H9 (cell line): ENCODE measurements at regions not wholly inside any gene's neighbourhood (a gene's known extent, or its start where the extent isn't known, plus 50 kb on each side); places are given as distances from the start of the nearest gene placed in this dataset.

Experiments
- DNase-seq: peaks from one replicate; pipeline ENCODE4 v3.0.0-alpha.2; 2017
- H2AFZ ChIP-seq: one replicate; pipeline ENCODE4 v1.6.1; 2013; ENCODE audit warnings: mild to moderate bottlenecking, low read length, control low read depth, moderate library complexity
- H2AK5ac ChIP-seq: 2 replicates; pipeline ENCODE4 v1.6.1; 2013; ENCODE audit warnings: low read length, control low read depth, mixed read lengths; ENCODE audit not compliant: insufficient read length
- H2BK120ac ChIP-seq: one replicate; pipeline ENCODE4 v1.6.1; 2013; ENCODE audit warnings: low read depth, mild to moderate bottlenecking, low read length, control low read depth, inconsistent platforms; ENCODE audit not compliant: poor library complexity, severe bottlenecking
- H2BK12ac ChIP-seq: 2 replicates; pipeline ENCODE4 v1.6.1; 2013; ENCODE audit warnings: low read length, control low read depth, mixed read lengths, low read depth; ENCODE audit not compliant: insufficient read length
- H2BK15ac ChIP-seq: 2 replicates; pipeline ENCODE4 v1.6.1; 2013; ENCODE audit warnings: low read depth, low read length, control low read depth
- H2BK20ac ChIP-seq: one replicate; pipeline ENCODE4 v1.6.1; 2013; ENCODE audit warnings: low read depth, mild to moderate bottlenecking, low read length, control low read depth, inconsistent platforms; ENCODE audit not compliant: poor library complexity, severe bottlenecking
- H2BK5ac ChIP-seq: 2 replicates; pipeline ENCODE4 v1.6.1; 2013; ENCODE audit warnings: low read length, control low read depth, mixed read lengths; ENCODE audit not compliant: insufficient read length
- H3K14ac ChIP-seq: 2 replicates; pipeline ENCODE4 v1.6.1; 2013; ENCODE audit warnings: low read length, control low read depth; ENCODE audit not compliant: insufficient read depth
- H3K18ac ChIP-seq: 2 replicates; pipeline ENCODE4 v1.6.1; 2013; ENCODE audit warnings: low read depth, mild to moderate bottlenecking, mixed read lengths, low read length, control low read depth; ENCODE audit not compliant: insufficient read length
- H3K23ac ChIP-seq: 2 replicates; pipeline ENCODE4 v1.6.1; 2013; ENCODE audit warnings: low read length, control low read depth, mixed read lengths, low read depth; ENCODE audit not compliant: insufficient read length
- H3K23me2 ChIP-seq: 2 replicates; pipeline ENCODE4 v1.6.1; 2013; ENCODE audit warnings: low read depth, mild to moderate bottlenecking, mixed read lengths, low read length, control low read depth; ENCODE audit not compliant: insufficient read length, poor library complexity, severe bottlenecking
- H3K27ac ChIP-seq: 2 replicates; pipeline ENCODE4 v1.5.1; 2013; ENCODE audit warnings: low read length, control low read depth, mixed read lengths, low read depth; ENCODE audit not compliant: insufficient read length
- H3K27me3 ChIP-seq: 2 replicates; pipeline ENCODE4 v1.6.1; 2013; ENCODE audit warnings: low read length, control low read depth, inconsistent platforms; ENCODE audit not compliant: insufficient read depth
- H3K4ac ChIP-seq: 2 replicates; pipeline ENCODE4 v1.6.1; 2013; ENCODE audit warnings: low read depth, mild to moderate bottlenecking, control low read depth, inconsistent platforms, low read length, moderate library complexity
- H3K4me1 ChIP-seq: 2 replicates; pipeline ENCODE4 v1.6.1; 2013; ENCODE audit warnings: low read length, control low read depth, inconsistent platforms; ENCODE audit not compliant: insufficient read depth
- H3K4me2 ChIP-seq: 2 replicates; pipeline ENCODE4 v1.6.1; 2013; ENCODE audit warnings: low read length, control low read depth, mixed read lengths; ENCODE audit not compliant: insufficient read length, insufficient read depth
- H3K56ac ChIP-seq: 2 replicates; pipeline ENCODE4 v1.6.1; 2013; ENCODE audit warnings: low read depth, mild to moderate bottlenecking, mixed read lengths, low read length, control low read depth; ENCODE audit not compliant: insufficient read length
- H3K79me1 ChIP-seq: 2 replicates; pipeline ENCODE4 v1.6.1; 2013; ENCODE audit warnings: low read depth, mild to moderate bottlenecking, moderate library complexity, low read length, control low read depth, inconsistent platforms; ENCODE audit not compliant: insufficient read depth, poor library complexity, severe bottlenecking
- H3K79me2 ChIP-seq: 2 replicates; pipeline ENCODE4 v1.6.1; 2013; ENCODE audit warnings: low read length, control low read depth, inconsistent platforms; ENCODE audit not compliant: insufficient read depth
- H3K9ac ChIP-seq: 2 replicates; pipeline ENCODE4 v1.6.1; 2013; ENCODE audit warnings: low read length, control low read depth, mixed read lengths; ENCODE audit not compliant: insufficient read length; ENCODE audit errors: extremely low read depth
- H3K9me3 ChIP-seq: one replicate; pipeline ENCODE4 v1.6.1; 2013; ENCODE audit warnings: low read depth, low read length, inconsistent platforms; ENCODE audit not compliant: control insufficient read depth
- H3T11ph ChIP-seq: one replicate; pipeline ENCODE4 v1.6.1; 2013; ENCODE audit warnings: mild to moderate bottlenecking, low read length, control low read depth, inconsistent platforms
- H4K20me1 ChIP-seq: one replicate; pipeline ENCODE4 v1.6.1; 2013; ENCODE audit not compliant: control insufficient read depth, insufficient read length, insufficient read depth
- H4K5ac ChIP-seq: 2 replicates; pipeline ENCODE4 v1.6.1; 2013; ENCODE audit warnings: low read depth, mild to moderate bottlenecking, mixed read lengths, low read length, control low read depth; ENCODE audit not compliant: insufficient read length
- H4K8ac ChIP-seq: replicated peaks from 2 replicates; pipeline ENCODE4 v1.6.1; 2013; ENCODE audit warnings: low read length, control low read depth, mixed read lengths, low read depth; ENCODE audit not compliant: insufficient read length
- H4K91ac ChIP-seq: 2 replicates; pipeline ENCODE4 v1.6.1; 2013; ENCODE audit warnings: low read depth, mild to moderate bottlenecking, moderate library complexity, mixed read lengths, low read length, control low read depth; ENCODE audit not compliant: insufficient read length
- H3K27ac Mint-ChIP-seq, 3 experiments: 2 replicates in 2 of 3; 3 replicates in 1 of 3; pipeline ENCODE4 v1.8.0; 2020 to 2021; ENCODE audit warnings: mixed read lengths in 3 of 3, mild to moderate bottlenecking in 1 of 3, moderate library complexity in 1 of 3
- H3K27me3 Mint-ChIP-seq: 2 replicates; pipeline ENCODE4 v1.8.0; 2021; ENCODE audit warnings: low read depth, mild to moderate bottlenecking, moderate library complexity, mixed read lengths
- H3K36me3 Mint-ChIP-seq, 3 experiments: 2 replicates in 2 of 3; 3 replicates in 1 of 3; pipeline ENCODE4 v1.8.0; 2020 to 2021; ENCODE audit warnings: low read depth in 3 of 3, mixed read lengths in 3 of 3; ENCODE audit not compliant: insufficient read depth in 1 of 3
- H3K4me1 Mint-ChIP-seq, 2 experiments: 2 replicates each; pipeline ENCODE4 v1.8.0; 2020; ENCODE audit warnings: mixed read lengths in 2 of 2
- H3K4me3 Mint-ChIP-seq, 2 experiments: 2 replicates in 1 of 2; 3 replicates in 1 of 2; pipeline ENCODE4 v1.8.0; 2020 to 2021; ENCODE audit warnings: mild to moderate bottlenecking in 2 of 2, mixed read lengths in 2 of 2, moderate library complexity in 1 of 2
- H3K9me3 Mint-ChIP-seq, 2 experiments: 2 replicates in 1 of 2; 3 replicates in 1 of 2; pipeline ENCODE4 v1.8.0; 2020; ENCODE audit warnings: mild to moderate bottlenecking in 2 of 2, mixed read lengths in 2 of 2, moderate library complexity in 1 of 2
- CTCF ChIP-seq: fragments of 200-600 bp; sonication (generic); conservative IDR thresholded peaks from 3 replicates; pipeline ENCODE4 v1.8.0; 2021; ENCODE audit warnings: antibody characterized with exemption, mild to moderate bottlenecking

- Histone ChIP-seq H3K23ac (no peak overlapping the region), H2BK15ac (no peak overlapping the region), H2BK12ac (no peak overlapping the region), H3K4ac (no peak overlapping the region), H3K27ac (no peak overlapping the region), H3K56ac (no peak overlapping the region), H3K27me3 (no peaks in the 10 kb centered on the region), H2BK5ac (no peak overlapping the region), H3K18ac (no peak overlapping the region), H3K9me3 (no peaks in the 10 kb centered on the region), H3K79me1 (no peaks in the 10 kb centered on the region), H3K23me2 (no peaks in the 10 kb centered on the region), H3K4me1 (no peaks in the 10 kb centered on the region), H2AK5ac (no peak overlapping the region), H3K4me2 (no peak overlapping the region), H4K5ac (no peak overlapping the region), H4K91ac (no peak overlapping the region), H2AFZ (no peak overlapping the region), H3T11ph (no peak overlapping the region), H4K8ac (no peak overlapping the region), H3K9ac (no peak overlapping the region), H2BK120ac (no peak overlapping the region), H3K79me2 (no peaks in the 10 kb centered on the region), H4K20me1 (no peaks in the 10 kb centered on the region), H2BK20ac (no peak overlapping the region), H3K14ac (no peak overlapping the region)
- Mint-ChIP-seq H3K4me3 (no peak overlapping the region), H3K27ac (no peak overlapping the region), H3K36me3 (no peaks in the 10 kb centered on the region), H3K4me1 (peaks cover 2 to 4% of the 10 kb centered on the region in 2 experiments), H3K27me3 (no peaks in the 10 kb centered on the region), H3K9me3 (no peaks in the 10 kb centered on the region)
- no peak for TF ChIP-seq CTCF
- no peak for DNase-seq
Observed at GRCh38 chr5:97454015-97454414, 271.0 kb upstream of the RIOK2 start.
